ENCODE measurements at regions not wholly inside any gene's neighbourhood (a gene's known extent, or its start where the extent isn't known, plus 50 kb on each side); places are given as distances from the start of the nearest gene placed in this dataset.

DNA sequence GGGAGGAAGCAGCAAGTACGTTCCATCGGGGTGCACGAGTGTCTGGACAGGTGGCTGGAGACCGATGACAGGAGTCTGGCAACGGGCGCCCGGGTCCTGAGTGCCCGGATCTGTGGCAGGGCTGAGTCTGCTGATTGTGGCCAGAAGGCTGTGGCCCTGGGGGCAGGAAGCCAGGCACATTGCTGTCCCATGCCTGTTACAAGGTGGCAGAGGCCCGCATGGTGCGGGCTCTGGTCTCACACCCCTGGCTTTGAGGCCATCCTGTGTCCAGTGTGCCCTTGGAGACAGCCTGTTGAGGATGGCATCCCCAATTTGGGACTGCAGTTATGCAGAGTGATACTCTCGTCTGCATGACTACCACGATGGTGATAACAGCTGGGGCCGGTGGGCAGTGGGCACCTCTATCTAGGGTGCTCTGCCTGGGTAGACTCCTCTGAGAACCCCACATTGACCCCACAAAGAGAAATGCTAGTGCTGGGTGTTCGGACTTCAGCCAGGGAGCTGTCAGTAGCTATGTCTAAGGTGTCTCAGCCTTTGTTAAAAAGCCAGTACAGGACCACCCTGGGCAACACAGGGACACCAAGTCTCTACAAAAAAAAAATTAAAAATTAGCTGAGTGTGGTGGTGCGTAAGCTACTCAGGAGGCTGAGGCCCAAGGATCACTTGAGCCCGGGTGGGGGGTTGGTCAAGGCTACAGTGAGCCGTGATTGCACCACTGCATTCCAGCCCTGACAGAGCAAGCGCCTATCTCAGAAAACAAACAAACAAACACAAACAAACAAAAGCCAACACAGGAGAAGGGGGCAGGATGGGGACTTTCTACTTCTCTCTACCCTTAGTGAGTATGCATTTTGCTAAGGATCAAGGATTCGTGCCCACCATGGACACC, 88.3 kb downstream of the RHOB start:
- TF ChIP-seq, protein P1, sequence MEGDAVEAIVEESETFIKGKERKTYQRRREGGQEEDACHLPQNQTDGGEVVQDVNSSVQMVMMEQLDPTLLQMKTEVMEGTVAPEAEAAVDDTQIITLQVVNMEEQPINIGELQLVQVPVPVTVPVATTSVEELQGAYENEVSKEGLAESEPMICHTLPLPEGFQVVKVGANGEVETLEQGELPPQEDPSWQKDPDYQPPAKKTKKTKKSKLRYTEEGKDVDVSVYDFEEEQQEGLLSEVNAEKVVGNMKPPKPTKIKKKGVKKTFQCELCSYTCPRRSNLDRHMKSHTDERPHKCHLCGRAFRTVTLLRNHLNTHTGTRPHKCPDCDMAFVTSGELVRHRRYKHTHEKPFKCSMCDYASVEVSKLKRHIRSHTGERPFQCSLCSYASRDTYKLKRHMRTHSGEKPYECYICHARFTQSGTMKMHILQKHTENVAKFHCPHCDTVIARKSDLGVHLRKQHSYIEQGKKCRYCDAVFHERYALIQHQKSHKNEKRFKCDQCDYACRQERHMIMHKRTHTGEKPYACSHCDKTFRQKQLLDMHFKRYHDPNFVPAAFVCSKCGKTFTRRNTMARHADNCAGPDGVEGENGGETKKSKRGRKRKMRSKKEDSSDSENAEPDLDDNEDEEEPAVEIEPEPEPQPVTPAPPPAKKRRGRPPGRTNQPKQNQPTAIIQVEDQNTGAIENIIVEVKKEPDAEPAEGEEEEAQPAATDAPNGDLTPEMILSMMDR (IDR thresholded peaks at IDR 0.05): no peak
- no peak for TF ChIP-seq POLR2A (IDR thresholded peaks at IDR 0.05)
